HepG2 (cell line): ENCODE measurements at regions not wholly inside any gene's neighbourhood (a gene's known extent, or its start where the extent isn't known, plus 50 kb on each side); places are given as distances from the start of the nearest gene placed in this dataset.

Source experiments
- ATAC-seq: fragments of 200-7000 bp; cut with Tn5 transposase; 3 replicates; pipeline ENCODE4 v1.9.1; 2020; ENCODE audit warnings: mild to moderate bottlenecking, moderate library complexity
- BruUV-seq: library from RNA; stranded (reverse); fragments of 400-500 nt; replicated peaks from 2 replicates; lab custom pipeline; 2021; lab: Mats Ljungman, UMichigan
- CTCF ChIA-PET: fragments of 300-600 bp; formaldehyde crosslinking; extraction: SDS; loops from one replicate; lab custom pipeline; 2021; ENCODE audit warnings: low total read pairs, inconsistent platforms, low intra/inter-chr PET ratio; lab: Yijun Ruan, JAX
- POLR2A ChIA-PET: fragments of 350-600 bp; sonication (Branson Sonifier 250); formaldehyde crosslinking; loops from one replicate; lab custom pipeline; 2020; ENCODE audit warnings: antibody characterized with exemption, inconsistent platforms; lab: Yijun Ruan, JAX
- DNase-seq: peaks from one replicate; pipeline ENCODE4 v3.0.0-alpha.2; 2015; ENCODE audit warnings: low spot score
- FAIRE-seq: peaks from 3 replicates; lab custom pipeline; 2011; peaks lifted over from hg19 to GRCh38; lab: Jason Lieb, UNC
- H2AFZ ChIP-seq: one replicate; pipeline ENCODE4 v1.6.1; 2011; ENCODE audit warnings: low read length, inconsistent platforms
- H3K27ac ChIP-seq: fragments of 300-600 bp; 3 replicates; pipeline ENCODE4 v1.8.0; 2011; ENCODE audit warnings: mixed run types, mild to moderate bottlenecking, mixed read lengths, low read length, inconsistent platforms; ENCODE audit not compliant: insufficient read depth; ENCODE audit errors: extremely low read length
- H3K27me3 ChIP-seq, 2 experiments: fragments of 200-600 bp in 1 of 2; 2 replicates in 1 of 2; 3 replicates in 1 of 2; pipeline versions ENCODE4 v1.6.0 to v1.8.0; 2011; ENCODE audit warnings: low read length in 2 of 2, mild to moderate bottlenecking in 2 of 2, moderate library complexity in 2 of 2, inconsistent platforms in 1 of 2; ENCODE audit not compliant: insufficient read depth in 2 of 2, control insufficient read depth in 1 of 2
- H3K36me3 ChIP-seq, 2 experiments: fragments of 200-600 bp in 1 of 2; replicated peaks in 1 of 2; 2 replicates in 1 of 2; 3 replicates in 1 of 2; pipeline versions ENCODE4 v1.5.1 to v1.8.0; 2011; ENCODE audit warnings: low read length in 2 of 2, inconsistent platforms in 1 of 2; ENCODE audit not compliant: insufficient read depth in 2 of 2, control insufficient read depth in 1 of 2
- H3K4me1 ChIP-seq: 2 replicates; pipeline ENCODE4 v1.5.1; 2012; ENCODE audit warnings: low read length, inconsistent platforms; ENCODE audit not compliant: insufficient read depth
- H3K4me2 ChIP-seq: 2 replicates; pipeline ENCODE4 v1.6.0; 2011; ENCODE audit warnings: low read depth, low read length, inconsistent platforms
- H3K4me3 ChIP-seq, 3 experiments: fragments of 200-600 bp in 1 of 3; sonication (generic), shearing (Covaris generic) in 1 of 3; replicated peaks in 1 of 3; 2 replicates each; pipeline ENCODE4 v1.5.1; 2011 to 2016; ENCODE audit warnings: low read length in 3 of 3, inconsistent platforms in 2 of 3, low read depth in 2 of 3, mild to moderate bottlenecking in 2 of 3, control low read depth in 1 of 3, mixed read lengths in 1 of 3; ENCODE audit not compliant: insufficient read depth in 1 of 3
- H3K79me2 ChIP-seq: one replicate; pipeline ENCODE4 v1.6.1; 2011; ENCODE audit warnings: low read length, inconsistent platforms; ENCODE audit not compliant: insufficient read depth
- H3K9ac ChIP-seq: 2 replicates; pipeline ENCODE4 v1.6.0; 2011; ENCODE audit warnings: mild to moderate bottlenecking, low read depth, low read length, inconsistent platforms; ENCODE audit not compliant: insufficient read depth
- H3K9me3 ChIP-seq: 2 replicates; pipeline ENCODE4 v1.5.1; 2012; ENCODE audit warnings: mild to moderate bottlenecking, low read length
- H4K20me1 ChIP-seq: 2 replicates; pipeline ENCODE4 v1.6.0; 2011; ENCODE audit warnings: inconsistent platforms, mild to moderate bottlenecking, low read length, moderate library complexity; ENCODE audit not compliant: insufficient read depth
- CHD4 ChIP-seq: fragments of 200-600 bp; sonication (generic); IDR thresholded peaks from 2 replicates; pipeline ENCODE4 v1.7.0; 2017; ENCODE audit warnings: mild to moderate bottlenecking, low read length, borderline replicate concordance
- ETV6 ChIP-seq: sonication (generic); formaldehyde crosslinking; conservative IDR thresholded peaks from 2 replicates; pipeline ENCODE4 v1.4.0; 2020; ENCODE audit warnings: missing genetic modification reagents
- JUND ChIP-seq: sonication (generic); formaldehyde crosslinking; IDR thresholded peaks from 2 replicates; pipeline ENCODE4 v1.8.0; 2022; ENCODE audit warnings: mild to moderate bottlenecking, missing genetic modification reagents
- KDM1A ChIP-seq: IDR thresholded peaks from 2 replicates; pipeline ENCODE4 v1.6.1; 2016; ENCODE audit warnings: missing compliant biosample characterization
- NFIB ChIP-seq: sonication (generic); formaldehyde crosslinking; IDR thresholded peaks from 2 replicates; pipeline ENCODE4 v1.9.0; 2021; ENCODE audit warnings: missing genetic modification reagents, mild to moderate bottlenecking, borderline replicate concordance
- SRSF9 ChIP-seq: fragments of 200-400 bp; formaldehyde crosslinking; IDR thresholded peaks from 2 replicates; pipeline ENCODE4 v1.6.1; 2018; ENCODE audit warnings: borderline replicate concordance, mild to moderate bottlenecking, low read depth, low read length; ENCODE audit not compliant: insufficient read depth, poor library complexity, severe bottlenecking
- TBL1XR1 ChIP-seq: fragments of 150-350 bp; IDR thresholded peaks from 2 replicates; pipeline ENCODE4 v1.6.1; 2014; ENCODE audit warnings: borderline replicate concordance, low read length; ENCODE audit not compliant: partially characterized antibody
- ZNF510 ChIP-seq: sonication (generic); formaldehyde crosslinking; IDR thresholded peaks from 2 replicates; pipeline ENCODE4 v1.4.0; 2020; ENCODE audit warnings: low read depth, mild to moderate bottlenecking, missing genetic modification reagents
- ZNF773 ChIP-seq: sonication (generic); formaldehyde crosslinking; IDR thresholded peaks from 2 replicates; pipeline ENCODE4 v1.4.0; 2020; ENCODE audit warnings: missing genetic modification reagents, borderline replicate concordance
- WGBS: methylation state at CpG from one replicate; pipeline ENCODE4 v1.1.6; 2017; ENCODE audit warnings: low lambda C conversion rate; 5-methylcytosine and 5-hydroxymethylcytosine counted together
- in situ Hi-C: cut with HindIII; loops from 2 replicates; pipeline ENCODE4 v1.10.0; 2017; ENCODE audit warnings: low pct_unique_long_range_greater_than_20kb; ENCODE audit not compliant: extremely low pct_ligation_motif_present
- intact Hi-C: fragments of 100-400 bp; cut with micrococcal nuclease; formaldehyde crosslinking; loops from one replicate; pipeline ENCODE4 v1.10.0; 2022; ENCODE audit not compliant: unreplicated experiment
- TF ChIP-seq, protein P1 (sequence below): sonication (generic); formaldehyde crosslinking; IDR thresholded peaks from 2 replicates; pipeline ENCODE4 v1.4.0; 2020; ENCODE audit warnings: missing genetic modification reagents, borderline replicate concordance
- TF ChIP-seq, protein P2 (sequence below): sonication (generic); formaldehyde crosslinking; IDR thresholded peaks from 2 replicates; pipeline ENCODE4 v1.5.0; 2020; ENCODE audit warnings: missing genetic modification reagents

DNA sequence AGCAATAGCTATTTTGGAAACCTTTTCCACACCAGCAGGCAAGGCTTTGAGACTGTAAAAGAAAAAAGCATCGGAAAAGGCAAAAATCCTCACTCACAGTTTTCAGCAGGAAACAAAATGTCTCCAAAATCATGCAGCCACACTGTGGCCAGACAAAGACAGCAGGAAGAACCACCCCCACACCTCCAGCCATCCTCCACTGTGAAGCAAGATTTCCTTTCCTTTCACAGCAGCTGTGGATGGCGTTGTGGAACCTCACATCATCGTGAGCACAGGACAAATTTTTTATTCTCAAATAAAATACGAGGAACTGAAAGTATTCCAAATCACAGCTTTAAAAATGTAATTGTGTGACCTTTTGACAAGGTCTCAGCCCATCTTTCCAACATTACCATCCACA lies 351.7 kb upstream of the NOCT start:
- Histone ChIP-seq H3K9ac (no peak overlapping the region), H3K4me3 (no peak overlapping the region), H3K4me2 (no peak overlapping the region), H3K36me3 (no peaks in the 10 kb centered on the region), H3K27ac (no peak overlapping the region), H3K27me3 (no peaks in the 10 kb centered on the region), H3K4me1 (no peaks in the 10 kb centered on the region), H4K20me1 (no peaks in the 10 kb centered on the region), H3K9me3 (no peaks in the 10 kb centered on the region), H3K79me2 (no peaks in the 10 kb centered on the region), H2AFZ (no peak overlapping the region)
- no TSS peak for BruUV-seq
- TF ChIP-seq JUND (CRISPR knock-in tag) (no peak), ETV6 (CRISPR knock-in tag) (no peak), ZNF510 (CRISPR knock-in tag) (no peak), ZNF773 (CRISPR knock-in tag) (no peak), TBL1XR1 (no peak), CHD4 (no peak), NFIB (CRISPR knock-in tag) (no peak), SRSF9 (no peak), KDM1A (no peak)
- TF ChIP-seq, protein P1, sequence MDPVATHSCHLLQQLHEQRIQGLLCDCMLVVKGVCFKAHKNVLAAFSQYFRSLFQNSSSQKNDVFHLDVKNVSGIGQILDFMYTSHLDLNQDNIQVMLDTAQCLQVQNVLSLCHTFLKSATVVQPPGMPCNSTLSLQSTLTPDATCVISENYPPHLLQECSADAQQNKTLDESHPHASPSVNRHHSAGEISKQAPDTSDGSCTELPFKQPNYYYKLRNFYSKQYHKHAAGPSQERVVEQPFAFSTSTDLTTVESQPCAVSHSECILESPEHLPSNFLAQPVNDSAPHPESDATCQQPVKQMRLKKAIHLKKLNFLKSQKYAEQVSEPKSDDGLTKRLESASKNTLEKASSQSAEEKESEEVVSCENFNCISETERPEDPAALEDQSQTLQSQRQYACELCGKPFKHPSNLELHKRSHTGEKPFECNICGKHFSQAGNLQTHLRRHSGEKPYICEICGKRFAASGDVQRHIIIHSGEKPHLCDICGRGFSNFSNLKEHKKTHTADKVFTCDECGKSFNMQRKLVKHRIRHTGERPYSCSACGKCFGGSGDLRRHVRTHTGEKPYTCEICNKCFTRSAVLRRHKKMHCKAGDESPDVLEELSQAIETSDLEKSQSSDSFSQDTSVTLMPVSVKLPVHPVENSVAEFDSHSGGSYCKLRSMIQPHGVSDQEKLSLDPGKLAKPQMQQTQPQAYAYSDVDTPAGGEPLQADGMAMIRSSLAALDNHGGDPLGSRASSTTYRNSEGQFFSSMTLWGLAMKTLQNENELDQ: no peak
- TF ChIP-seq, protein P2, sequence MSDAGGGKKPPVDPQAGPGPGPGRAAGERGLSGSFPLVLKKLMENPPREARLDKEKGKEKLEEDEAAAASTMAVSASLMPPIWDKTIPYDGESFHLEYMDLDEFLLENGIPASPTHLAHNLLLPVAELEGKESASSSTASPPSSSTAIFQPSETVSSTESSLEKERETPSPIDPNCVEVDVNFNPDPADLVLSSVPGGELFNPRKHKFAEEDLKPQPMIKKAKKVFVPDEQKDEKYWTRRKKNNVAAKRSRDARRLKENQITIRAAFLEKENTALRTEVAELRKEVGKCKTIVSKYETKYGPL (CRISPR knock-in tag): no peak
- in situ Hi-C loops (no loop called here), intact Hi-C loops (no loop called here)
- WGBS: 0% methylated on average over 4 of the region's 4 CpGs
- no peak for FAIRE-seq
- POLR2A ChIA-PET: no interaction called here
- ATAC-seq: no peak
- CTCF ChIA-PET: no interaction called here
- DNase-seq: no peak
